Stimulated activated effector memory CD8-positive, alpha-beta T cell treated with anti-CD3 and anti-CD28 coated beads, Interleukin-12 subunit alpha, Interleukin-12 subunit beta, amount 100 ng/mL, for 72 hours (primary cell): ENCODE measurements at regions not wholly inside any gene's neighbourhood (a gene's known extent, or its start where the extent isn't known, plus 50 kb on each side); places are given as distances from the start of the nearest gene placed in this dataset.
"Not testable (repeated sequence)": the region's sequence is repeated elsewhere in the genome, so short reads cannot be mapped to it uniquely, and the experiment has no call there.

Experiments
- ATAC-seq: fragments of 150-1000 bp; cut with Tn5 transposase; 2 replicates; pipeline ENCODE4 v1.10.0; 2021
- DNase-seq, 2 donors: peaks; one replicate each; pipeline ENCODE4 v3.0.0; 2021 to 2022; ENCODE audit warnings: low spot score in 2 of 2
- H3K27ac Mint-ChIP-seq: one replicate; pipeline ENCODE4 v1.8.0; 2022; ENCODE audit warnings: mild to moderate bottlenecking, mixed read lengths
- H3K36me3 Mint-ChIP-seq: one replicate; pipeline ENCODE4 v1.8.0; 2022; ENCODE audit warnings: mild to moderate bottlenecking, mixed read lengths
- H3K4me1 Mint-ChIP-seq: one replicate; pipeline ENCODE4 v1.8.0; 2022; ENCODE audit warnings: mixed read lengths
- H3K4me3 Mint-ChIP-seq: one replicate; pipeline ENCODE4 v1.8.0; 2022; ENCODE audit warnings: mild to moderate bottlenecking, mixed read lengths
- H3K9me3 Mint-ChIP-seq: one replicate; pipeline ENCODE4 v1.8.0; 2022; ENCODE audit warnings: mixed read lengths

DNA sequence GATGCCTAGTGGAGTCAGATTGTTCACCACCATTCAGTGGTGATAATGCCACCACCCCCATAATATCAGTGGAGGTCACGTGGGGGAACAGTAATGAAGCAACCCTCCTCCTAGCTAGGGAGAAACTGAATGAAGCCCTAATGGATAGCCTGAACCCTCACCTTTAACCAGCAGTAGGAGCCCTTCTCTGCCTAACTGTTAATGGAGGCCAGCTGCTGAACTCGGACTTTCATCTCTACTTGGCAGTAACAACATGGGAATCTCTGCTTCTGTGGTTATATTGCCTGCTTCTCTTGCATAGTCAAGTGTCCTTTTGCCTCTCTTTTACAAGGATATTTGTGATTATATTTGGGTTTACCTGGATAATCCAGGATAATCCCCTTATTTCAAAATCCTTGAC is 1097.9 kb downstream of the REEP3 start:
- H3K9me3 Mint-ChIP-seq, result peaks cover 15% of the 10 kb centered on the region
- H3K27ac Mint-ChIP-seq, result no peak overlapping the region
- H3K4me3 Mint-ChIP-seq, result no peak overlapping the region
- no peak for ATAC-seq
- H3K4me1 Mint-ChIP-seq, result no peaks in the 10 kb centered on the region
- no peak for DNase-seq
- no peaks in the 10 kb centered on the region for H3K36me3 Mint-ChIP-seq

DNA sequence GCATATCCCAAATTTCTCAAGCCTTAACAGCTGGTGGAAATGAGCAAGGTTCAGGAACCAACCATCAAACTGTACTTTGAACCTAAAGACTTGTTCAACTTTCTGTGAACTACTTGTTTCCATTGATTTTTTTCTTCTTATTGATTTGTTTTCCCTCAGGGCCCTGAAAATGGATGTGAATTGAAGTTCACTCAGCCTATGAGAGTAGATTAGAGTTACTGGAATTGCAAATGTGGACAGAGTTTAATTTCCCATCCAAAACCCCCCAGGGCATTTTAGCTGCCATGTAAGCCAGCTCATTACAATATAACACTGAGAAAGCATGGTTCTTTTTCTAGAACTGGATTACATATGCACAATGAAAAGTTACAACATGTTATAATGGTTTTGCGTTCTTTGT is 1105.7 kb downstream of the REEP3 start:
- no peak for ATAC-seq
- H3K9me3 Mint-ChIP-seq, result peaks cover 12% of the 10 kb centered on the region
- H3K27ac Mint-ChIP-seq, result no peak overlapping the region

DNA sequence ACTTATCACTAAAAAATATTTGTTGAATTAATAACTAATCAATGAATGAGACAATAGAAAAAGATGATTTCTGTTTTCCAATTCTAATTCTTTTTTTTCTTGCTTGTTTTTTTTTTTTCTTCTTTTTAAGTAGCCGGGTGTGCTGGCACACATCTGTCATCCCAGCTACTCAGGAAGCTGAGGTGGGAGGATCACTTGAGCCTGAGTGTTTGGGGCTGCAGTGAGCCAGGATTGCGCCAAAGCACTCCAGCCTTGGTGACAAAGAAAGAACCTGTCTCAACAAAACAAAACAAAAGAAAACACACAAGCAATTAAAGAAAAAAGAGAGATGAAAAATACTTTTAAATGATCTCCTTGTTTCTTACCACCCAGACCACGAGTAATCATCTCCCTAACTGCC is 1109.3 kb downstream of the REEP3 start:
- Mint-ChIP-seq H3K9me3 (peaks cover 15% of the 10 kb centered on the region), H3K27ac (no peak overlapping the region), H3K4me1 (no peaks in the 10 kb centered on the region), H3K36me3 (no peaks in the 10 kb centered on the region), H3K4me3 (no peak overlapping the region)
- no peak for ATAC-seq
- no peak for DNase-seq

More for the DNA sequence above, 1105.7 kb downstream of the REEP3 start:
- Mint-ChIP-seq H3K4me1 (no peaks in the 10 kb centered on the region), H3K36me3 (no peaks in the 10 kb centered on the region), H3K4me3 (no peak overlapping the region)
- DNase-seq, result no peak

DNA sequence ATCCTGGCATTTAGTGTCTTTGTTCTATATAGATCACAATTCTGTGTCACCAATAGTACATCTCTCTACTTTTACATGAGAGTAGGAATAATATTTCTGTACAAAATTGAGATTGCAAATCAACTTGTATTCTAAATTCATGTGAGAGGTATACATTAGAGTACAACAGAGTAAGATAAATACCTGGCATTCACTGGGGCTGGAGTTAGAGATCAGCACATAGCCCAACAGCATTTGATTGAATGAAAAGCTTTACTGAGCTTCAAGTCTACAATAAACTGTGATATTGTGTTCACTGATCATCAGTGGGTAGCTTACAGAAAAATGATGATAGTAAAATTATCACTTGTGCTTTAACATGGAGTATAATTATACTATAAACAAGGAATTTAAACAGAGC is 1114.7 kb downstream of the REEP3 start:
- no peak overlapping the region for H3K27ac Mint-ChIP-seq
- no peaks in the 10 kb centered on the region for H3K4me1 Mint-ChIP-seq
- no peaks in the 10 kb centered on the region for H3K36me3 Mint-ChIP-seq
- DNase-seq (no peak), ATAC-seq (no peak)
- H3K4me3 Mint-ChIP-seq, result no peak overlapping the region
- H3K9me3 Mint-ChIP-seq, result peaks cover 8% of the 10 kb centered on the region

DNA sequence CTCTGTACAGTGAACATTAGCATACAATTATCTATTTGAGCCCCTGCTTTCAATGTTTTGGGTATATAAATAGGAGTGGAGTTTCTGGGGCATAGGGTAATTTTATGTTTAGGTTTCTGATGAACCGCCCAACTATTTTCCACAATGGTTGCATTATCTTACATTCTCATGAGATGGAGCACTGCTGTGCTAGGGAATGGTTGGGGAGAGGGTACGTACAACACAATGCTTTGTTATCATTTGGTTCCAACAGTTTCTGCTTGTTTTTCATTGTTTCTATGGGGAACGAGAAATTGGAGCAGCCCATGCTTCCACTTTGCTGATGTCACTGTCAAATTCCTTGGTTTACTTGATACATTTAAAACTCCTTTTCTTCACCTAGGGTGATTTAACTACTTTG is 1115.3 kb downstream of the REEP3 start:
- ATAC-seq (no peak), DNase-seq (no peak)
- no peaks in the 10 kb centered on the region for H3K4me1 Mint-ChIP-seq
- peaks cover 3% of the 10 kb centered on the region for H3K9me3 Mint-ChIP-seq
- no peak overlapping the region for H3K27ac Mint-ChIP-seq
- no peak overlapping the region for H3K4me3 Mint-ChIP-seq
- H3K36me3 Mint-ChIP-seq, result no peaks in the 10 kb centered on the region

DNA sequence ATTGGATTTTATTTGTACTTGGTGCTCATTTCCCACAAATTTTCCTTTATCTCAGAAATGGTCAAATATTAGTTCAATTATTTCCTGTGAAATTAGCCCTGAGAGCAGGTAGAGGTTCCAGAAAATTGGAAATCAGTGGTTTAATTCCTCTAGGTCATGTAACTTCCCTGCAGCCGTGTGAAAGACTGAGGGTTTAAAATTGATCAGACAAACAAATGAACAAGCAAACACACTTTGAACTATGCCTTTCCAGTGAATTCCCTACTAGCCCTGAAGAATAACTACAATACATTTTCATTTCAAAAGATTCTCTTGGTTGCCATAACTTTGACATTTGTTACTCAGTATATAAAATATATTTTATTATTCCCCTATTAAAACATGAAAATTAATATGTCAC is 1116.7 kb downstream of the REEP3 start:
- Mint-ChIP-seq H3K36me3 (no peaks in the 10 kb centered on the region), H3K4me1 (no peaks in the 10 kb centered on the region), H3K9me3 (peaks cover 9% of the 10 kb centered on the region), H3K4me3 (no peak overlapping the region), H3K27ac (no peak overlapping the region)
- DNase-seq, result no peak
- no peak for ATAC-seq

DNA sequence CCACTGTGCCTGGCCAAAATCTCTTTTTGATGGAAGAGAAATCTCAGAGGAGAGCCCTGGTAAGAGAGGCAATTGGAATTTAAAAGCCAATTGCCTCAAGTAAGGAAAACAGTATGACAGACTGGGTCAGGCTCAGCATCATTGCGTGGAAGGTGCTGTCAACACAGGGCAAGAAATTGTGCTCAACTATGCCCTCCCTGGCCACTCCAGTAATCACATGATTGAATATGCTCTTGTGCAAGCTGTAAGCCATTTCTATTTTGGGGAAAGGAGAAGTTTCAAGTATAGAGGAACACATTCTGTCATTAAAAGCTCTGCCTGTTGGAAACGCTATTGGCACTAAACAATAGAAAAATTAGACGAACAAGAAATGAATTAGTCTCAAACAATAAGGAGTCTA is 1127.7 kb downstream of the REEP3 start:
- Mint-ChIP-seq H3K27ac (no peak overlapping the region), H3K9me3 (peaks cover 16% of the 10 kb centered on the region), H3K36me3 (no peaks in the 10 kb centered on the region), H3K4me3 (no peak overlapping the region), H3K4me1 (no peaks in the 10 kb centered on the region)
- DNase-seq, result no peak
- ATAC-seq, result no peak

DNA sequence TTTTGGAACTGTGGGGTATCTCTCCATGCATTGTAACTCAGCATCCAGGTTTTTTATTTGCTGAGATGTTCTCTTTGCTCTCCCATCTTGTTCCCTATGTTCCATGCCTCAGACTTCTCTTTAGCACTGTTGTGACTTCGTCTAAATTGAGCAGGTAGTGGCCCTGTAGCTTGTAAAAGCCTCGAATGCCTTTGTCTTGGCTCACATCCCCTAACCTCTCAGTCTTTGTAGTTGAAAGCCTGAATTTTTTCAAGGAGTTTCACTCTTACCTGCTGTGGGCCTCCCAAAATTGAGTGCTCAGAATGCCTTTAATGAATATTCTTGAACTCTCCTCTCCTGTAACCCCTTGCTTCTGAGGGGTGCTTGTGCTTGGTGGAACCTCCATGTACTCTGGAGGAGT is 1137.3 kb downstream of the REEP3 start:
- ATAC-seq (no peak), DNase-seq (no peak)
- Mint-ChIP-seq H3K4me3 (no peak overlapping the region), H3K4me1 (no peaks in the 10 kb centered on the region), H3K36me3 (no peaks in the 10 kb centered on the region), H3K9me3 (peaks cover 21% of the 10 kb centered on the region), H3K27ac (no peak overlapping the region)

DNA sequence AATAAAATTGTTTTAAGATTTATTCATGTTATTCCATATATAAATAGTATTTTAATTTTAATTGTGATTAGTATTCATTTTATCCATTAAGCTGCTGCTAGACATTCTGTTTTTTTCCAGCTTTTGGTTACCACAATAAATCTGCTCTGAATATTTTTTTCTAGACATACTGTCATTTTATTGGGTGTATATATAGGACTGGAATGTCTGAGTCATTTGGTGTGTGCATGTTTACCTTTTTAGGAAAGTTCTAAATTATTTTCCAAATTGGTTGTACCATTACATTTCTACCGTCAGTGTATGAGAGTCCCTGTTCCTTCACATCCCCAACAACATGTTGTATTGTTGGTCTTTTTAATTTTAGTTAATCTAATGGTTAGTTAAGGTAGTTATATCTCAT is 1138.1 kb downstream of the REEP3 start:
- Mint-ChIP-seq H3K4me1 (no peaks in the 10 kb centered on the region), H3K9me3 (peaks cover 21% of the 10 kb centered on the region), H3K4me3 (no peak overlapping the region), H3K36me3 (no peaks in the 10 kb centered on the region), H3K27ac (no peak overlapping the region)
- DNase-seq, result no peak
- ATAC-seq, result no peak

DNA sequence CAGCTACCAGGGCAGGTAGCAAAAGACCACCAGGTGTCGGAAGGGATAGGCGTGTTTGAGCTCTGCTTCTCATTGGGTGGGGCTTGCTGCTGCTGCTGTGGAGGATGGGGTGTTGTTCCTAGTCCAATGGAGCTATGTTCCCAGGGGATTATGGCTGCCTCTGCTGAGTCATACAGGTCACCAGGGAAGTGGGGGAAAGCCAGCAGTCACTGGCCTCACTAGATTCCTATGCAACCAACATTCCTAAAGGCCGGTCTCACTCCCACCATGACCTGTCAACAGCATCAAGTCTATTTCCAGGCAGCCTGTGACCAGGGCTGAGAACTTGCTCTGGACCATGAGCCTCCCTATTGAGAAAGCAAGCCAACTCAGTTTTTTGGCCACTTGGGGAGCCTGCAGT is 1160.8 kb downstream of the REEP3 start:
- no peak for ATAC-seq

DNA sequence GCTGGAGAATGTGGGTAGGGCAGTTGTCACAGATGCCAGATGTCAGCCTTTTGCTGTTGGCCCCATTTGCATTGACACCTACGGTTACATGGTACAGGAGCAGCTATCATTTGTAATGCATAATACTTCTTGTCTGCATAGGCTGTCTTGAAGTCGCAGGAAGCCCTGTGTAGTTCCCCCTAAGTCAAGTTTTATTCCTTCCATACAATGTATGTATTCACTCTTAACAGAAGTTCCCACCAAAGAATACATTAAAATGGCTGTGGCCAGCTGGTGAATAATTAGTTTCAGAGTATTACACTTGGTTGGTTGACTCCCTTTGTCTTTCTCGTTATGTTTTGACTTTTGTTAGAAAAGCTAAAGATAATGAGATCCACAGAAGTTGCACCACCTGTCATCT is 1169.0 kb downstream of the REEP3 start:
- no peak for ATAC-seq
- H3K36me3 Mint-ChIP-seq, result no peaks in the 10 kb centered on the region

More for the DNA sequence above, 1160.8 kb downstream of the REEP3 start:
- Mint-ChIP-seq H3K9me3 (peaks cover 14% of the 10 kb centered on the region), H3K27ac (no peak overlapping the region), H3K4me1 (no peaks in the 10 kb centered on the region), H3K4me3 (no peak overlapping the region), H3K36me3 (no peaks in the 10 kb centered on the region)
- no peak for DNase-seq

DNA sequence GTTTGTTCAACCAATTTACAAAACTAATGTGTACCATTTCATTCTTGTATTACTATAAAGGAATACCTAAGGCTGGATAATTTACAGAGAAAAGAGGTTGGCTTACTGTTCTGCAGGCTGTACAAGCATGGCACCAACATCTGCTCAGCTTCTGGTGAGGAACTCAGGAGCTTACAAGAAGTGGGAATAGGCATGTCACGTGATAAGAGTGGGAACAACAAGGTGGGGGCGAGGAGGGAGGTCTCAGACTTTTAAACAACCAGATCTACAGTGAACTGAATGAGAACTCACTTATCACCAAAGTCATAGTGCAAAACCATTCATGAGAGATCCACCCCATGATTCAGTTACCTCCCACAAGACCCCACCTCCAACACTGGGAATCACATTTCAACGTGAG is 1178.0 kb downstream of the REEP3 start:
- no peak overlapping the region for H3K27ac Mint-ChIP-seq
- DNase-seq (no peak), ATAC-seq (no peak)
- H3K9me3 Mint-ChIP-seq, result peaks cover 9% of the 10 kb centered on the region
- H3K4me1 Mint-ChIP-seq, result no peaks in the 10 kb centered on the region
- no peaks in the 10 kb centered on the region for H3K36me3 Mint-ChIP-seq
- H3K4me3 Mint-ChIP-seq, result no peak overlapping the region

More for the DNA sequence above, 1169.0 kb downstream of the REEP3 start:
- no peak overlapping the region for H3K27ac Mint-ChIP-seq
- no peak for DNase-seq
- no peak overlapping the region for H3K4me3 Mint-ChIP-seq
- peaks cover 6% of the 10 kb centered on the region for H3K9me3 Mint-ChIP-seq
- H3K4me1 Mint-ChIP-seq, result no peaks in the 10 kb centered on the region

DNA sequence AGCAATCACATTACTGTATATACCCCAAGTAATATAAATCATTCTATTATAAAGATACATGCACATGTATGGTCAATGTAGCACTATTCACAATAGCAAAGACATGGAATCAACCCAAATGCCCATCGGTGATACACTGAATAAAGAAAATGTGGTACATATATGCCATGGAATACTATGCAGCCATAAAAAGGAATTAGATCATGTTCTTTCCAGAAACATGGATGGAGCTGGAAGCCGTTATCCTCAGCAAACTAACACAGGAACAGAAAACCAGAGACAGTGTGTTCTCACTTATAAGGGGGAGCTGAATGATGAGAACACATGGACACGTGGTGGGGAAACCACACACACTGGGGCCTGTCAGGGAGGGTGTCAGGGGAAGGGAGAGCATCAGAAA is 1180.9 kb downstream of the REEP3 start:
- H3K27ac Mint-ChIP-seq, H3K9me3 Mint-ChIP-seq, H3K36me3 Mint-ChIP-seq, DNase-seq, H3K4me1 Mint-ChIP-seq, ATAC-seq, H3K4me3 Mint-ChIP-seq: not testable (repeated sequence)

DNA sequence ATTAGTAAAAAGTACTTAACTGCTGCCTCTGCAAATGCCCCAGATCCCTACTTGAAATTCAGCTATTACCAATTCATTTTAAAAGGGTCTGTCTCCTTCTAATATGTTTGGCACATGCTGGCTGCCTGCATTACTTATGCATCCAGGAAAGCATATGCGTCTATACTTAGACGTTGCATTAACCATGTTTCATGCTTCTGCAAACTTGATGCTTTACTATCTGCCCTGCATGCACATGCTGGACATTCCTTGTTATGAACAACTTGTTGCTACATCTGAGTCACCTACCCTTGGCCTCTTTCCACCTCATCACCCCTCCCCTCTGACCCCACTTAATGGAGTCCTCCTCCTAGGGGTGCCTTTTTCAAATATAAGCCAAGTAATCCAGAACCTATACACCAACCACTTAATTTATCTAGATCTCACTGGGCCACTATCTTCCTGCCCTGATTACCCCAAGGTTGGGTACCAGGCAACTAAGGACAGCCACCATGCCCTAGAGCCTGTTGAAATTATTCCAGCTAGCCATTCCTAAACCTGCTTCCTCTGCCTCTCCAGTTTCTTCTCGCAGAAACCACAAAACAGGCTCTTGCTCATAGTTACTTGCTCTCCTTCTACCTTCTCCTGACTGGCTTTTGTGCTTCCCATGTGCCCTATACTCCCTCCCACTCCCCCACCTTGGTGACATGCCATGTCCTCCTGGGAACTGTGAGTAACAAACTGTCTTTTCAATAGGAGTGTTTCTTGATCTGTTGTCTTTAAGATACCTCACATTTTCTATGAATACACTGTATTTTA is 1187.9 kb downstream of the REEP3 start:
- Mint-ChIP-seq H3K36me3 (no peaks in the 10 kb centered on the region), H3K27ac (no peak overlapping the region), H3K9me3 (peaks cover 10% of the 10 kb centered on the region), H3K4me3 (no peak overlapping the region), H3K4me1 (no peaks in the 10 kb centered on the region)
- ATAC-seq (no peak), DNase-seq (no peak)

DNA sequence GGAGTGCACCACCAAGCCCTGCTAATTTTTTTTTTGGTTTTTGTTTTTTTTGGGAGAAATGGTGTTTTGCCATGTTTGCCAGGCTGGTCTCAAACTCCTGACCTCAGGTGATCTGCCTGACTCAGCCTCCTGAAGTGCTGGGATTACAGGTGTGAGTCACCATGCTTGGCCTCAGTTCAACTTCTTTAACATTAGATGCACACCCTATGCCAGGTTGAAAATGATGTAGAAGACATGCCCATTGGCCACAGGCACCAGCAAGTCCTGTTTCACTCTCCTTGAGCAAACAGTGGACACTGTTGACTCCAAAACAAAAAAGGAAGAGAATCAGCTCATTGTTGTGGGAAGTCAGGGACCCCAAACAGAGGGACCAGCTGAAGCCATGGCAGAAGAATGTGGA is 1205.3 kb downstream of the REEP3 start:
- peaks cover 18% of the 10 kb centered on the region for H3K9me3 Mint-ChIP-seq
- DNase-seq (no peak), ATAC-seq (no peak)
- no peaks in the 10 kb centered on the region for H3K4me1 Mint-ChIP-seq
- no peak overlapping the region for H3K4me3 Mint-ChIP-seq
- no peak overlapping the region for H3K27ac Mint-ChIP-seq
- H3K36me3 Mint-ChIP-seq, result no peaks in the 10 kb centered on the region

DNA sequence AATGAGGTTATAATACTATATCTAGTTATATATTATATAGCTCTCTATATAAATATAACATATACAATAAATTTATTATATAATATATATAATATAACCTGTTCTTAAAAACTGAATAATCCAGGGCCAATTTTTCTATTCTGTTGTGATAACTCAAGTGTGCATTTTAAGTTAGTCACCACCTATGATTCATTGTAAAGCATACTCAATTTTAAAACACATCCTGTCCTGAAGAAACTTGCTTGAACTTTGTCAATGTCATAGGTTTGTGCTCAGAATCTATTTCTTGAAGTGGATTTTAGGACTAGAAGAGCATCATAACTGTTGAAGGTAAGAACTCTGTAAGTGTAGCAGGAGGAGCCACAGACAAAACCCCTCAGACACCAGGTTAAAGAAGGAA is 1209.8 kb downstream of the REEP3 start:
- H3K36me3 Mint-ChIP-seq, result no peaks in the 10 kb centered on the region
- no peak overlapping the region for H3K27ac Mint-ChIP-seq
- no peak overlapping the region for H3K4me3 Mint-ChIP-seq
- DNase-seq (no peak), ATAC-seq (no peak)
- no peaks in the 10 kb centered on the region for H3K4me1 Mint-ChIP-seq
- peaks cover 18% of the 10 kb centered on the region for H3K9me3 Mint-ChIP-seq
